Mononuclear cell (primary cell): ENCODE measurements at regions not wholly inside any gene's neighbourhood (a gene's known extent, or its start where the extent isn't known, plus 50 kb on each side); places are given as distances from the start of the nearest gene placed in this dataset.
"Not testable (repeated sequence)": the region's sequence is repeated elsewhere in the genome, so short reads cannot be mapped to it uniquely, and the experiment has no call there.

Source experiments
- H3K27me3 ChIP-seq: 2 replicates; pipeline ENCODE4 v1.6.0; 2011; ENCODE audit warnings: low read length, control low read depth; ENCODE audit not compliant: insufficient read depth
- H3K4me1 ChIP-seq: 2 replicates; pipeline ENCODE4 v1.5.1; 2011; ENCODE audit warnings: mild to moderate bottlenecking, low read length, control low read depth; ENCODE audit not compliant: insufficient read depth
- H3K4me3 ChIP-seq: 2 replicates; pipeline ENCODE4 v1.5.1; 2011; ENCODE audit warnings: mild to moderate bottlenecking, low read length, moderate library complexity
- H3K9me3 ChIP-seq: 2 replicates; pipeline ENCODE4 v1.5.1; 2011; ENCODE audit warnings: low read depth, mild to moderate bottlenecking, control low read depth, low read length

- no peaks in the 10 kb centered on the region for H3K9me3 ChIP-seq
- no peaks in the 10 kb centered on the region for H3K4me1 ChIP-seq
Measured at GRCh38 chr21:14903172-14903865, 161.5 kb downstream of the NRIP1 start.

GRCh38 chr21:14901482-14901958 is 163.3 kb downstream of the NRIP1 start:
- H3K4me1 ChIP-seq = no peaks in the 10 kb centered on the region
- no peak overlapping the region for H3K4me3 ChIP-seq
- H3K27me3 ChIP-seq = no peaks in the 10 kb centered on the region
- no peaks in the 10 kb centered on the region for H3K9me3 ChIP-seq

More at GRCh38 chr21:14903172-14903865, 161.5 kb downstream of the NRIP1 start:
- Histone ChIP-seq H3K27me3 (no peaks in the 10 kb centered on the region), H3K4me3 (no peak overlapping the region)

- Histone ChIP-seq H3K4me3 (no peak overlapping the region), H3K27me3 (no peaks in the 10 kb centered on the region), H3K4me1 (no peaks in the 10 kb centered on the region), H3K9me3 (no peaks in the 10 kb centered on the region)
Measured at GRCh38 chr21:14900611-14901010, 164.2 kb downstream of the NRIP1 start.

GRCh38 chr21:14900058-14900457 is 164.7 kb downstream of the NRIP1 start:
- H3K4me1 ChIP-seq = no peaks in the 10 kb centered on the region
- H3K4me3 ChIP-seq = no peak overlapping the region
- no peaks in the 10 kb centered on the region for H3K27me3 ChIP-seq
- H3K9me3 ChIP-seq = no peaks in the 10 kb centered on the region

GRCh38 chr21:14895792-14896191 is 169.0 kb downstream of the NRIP1 start:
- H3K4me1 ChIP-seq = no peaks in the 10 kb centered on the region
- no peaks in the 10 kb centered on the region for H3K9me3 ChIP-seq
- no peaks in the 10 kb centered on the region for H3K27me3 ChIP-seq
- H3K4me3 ChIP-seq = no peak overlapping the region

- Histone ChIP-seq H3K4me3 (no peak overlapping the region), H3K27me3 (no peaks in the 10 kb centered on the region), H3K9me3 (no peaks in the 10 kb centered on the region), H3K4me1 (no peaks in the 10 kb centered on the region)
Measured at GRCh38 chr21:14890141-14890540, 174.7 kb downstream of the NRIP1 start.

GRCh38 chr21:14889080-14889810 is 175.6 kb downstream of the NRIP1 start:
- Histone ChIP-seq H3K27me3 (no peaks in the 10 kb centered on the region), H3K9me3 (no peaks in the 10 kb centered on the region), H3K4me1 (no peaks in the 10 kb centered on the region), H3K4me3 (no peak overlapping the region)

GRCh38 chr21:14888202-14888601 is 176.6 kb downstream of the NRIP1 start:
- no peak overlapping the region for H3K4me3 ChIP-seq
- H3K9me3 ChIP-seq = no peaks in the 10 kb centered on the region
- H3K4me1 ChIP-seq = no peaks in the 10 kb centered on the region
- H3K27me3 ChIP-seq = no peaks in the 10 kb centered on the region

GRCh38 chr21:14886001-14886400 is 178.8 kb downstream of the NRIP1 start:
- H3K9me3 ChIP-seq = no peaks in the 10 kb centered on the region
- no peaks in the 10 kb centered on the region for H3K27me3 ChIP-seq
- no peaks in the 10 kb centered on the region for H3K4me1 ChIP-seq
- no peak overlapping the region for H3K4me3 ChIP-seq

- no peaks in the 10 kb centered on the region for H3K27me3 ChIP-seq
- no peak overlapping the region for H3K4me3 ChIP-seq
Measured at GRCh38 chr21:14883351-14883750, 181.4 kb downstream of the NRIP1 start.

GRCh38 chr21:14882545-14882944 is 182.3 kb downstream of the NRIP1 start:
- not testable (repeated sequence) for H3K4me3 ChIP-seq, H3K9me3 ChIP-seq, H3K27me3 ChIP-seq
- H3K4me1 ChIP-seq = peaks cover 17% of the 10 kb centered on the region

More at GRCh38 chr21:14883351-14883750, 181.4 kb downstream of the NRIP1 start:
- no peaks in the 10 kb centered on the region for H3K9me3 ChIP-seq
- peaks cover 12% of the 10 kb centered on the region for H3K4me1 ChIP-seq

- Histone ChIP-seq H3K27me3 (no peaks in the 10 kb centered on the region), H3K4me3 (no peak overlapping the region), H3K9me3 (no peaks in the 10 kb centered on the region), H3K4me1 (peaks cover 20% of the 10 kb centered on the region)
Measured at GRCh38 chr21:14881863-14882499, 182.8 kb downstream of the NRIP1 start.

- Histone ChIP-seq H3K4me1 (peaks cover 20% of the 10 kb centered on the region), H3K9me3 (no peaks in the 10 kb centered on the region), H3K27me3 (no peaks in the 10 kb centered on the region), H3K4me3 (no peak overlapping the region)
Measured at GRCh38 chr21:14880922-14881321, 183.9 kb downstream of the NRIP1 start.

GRCh38 chr21:14879458-14879857 is 185.3 kb downstream of the NRIP1 start:
- Histone ChIP-seq H3K4me3 (no peak overlapping the region), H3K4me1 (peaks cover 20% of the 10 kb centered on the region)

GRCh38 chr21:14878971-14879370 is 185.8 kb downstream of the NRIP1 start:
- H3K27me3 ChIP-seq = no peaks in the 10 kb centered on the region
- no peak overlapping the region for H3K4me3 ChIP-seq
- H3K4me1 ChIP-seq = peaks cover 20% of the 10 kb centered on the region
- no peaks in the 10 kb centered on the region for H3K9me3 ChIP-seq

More at GRCh38 chr21:14879458-14879857, 185.3 kb downstream of the NRIP1 start:
- Histone ChIP-seq H3K9me3 (no peaks in the 10 kb centered on the region), H3K27me3 (no peaks in the 10 kb centered on the region)
